HG02884 (cell line): ENCODE measurements at regions not wholly inside any gene's neighbourhood (a gene's known extent, or its start where the extent isn't known, plus 50 kb on each side); places are given as distances from the start of the nearest gene placed in this dataset.

Experiments
- ATAC-seq: cut with Tn5 transposase; IDR thresholded peaks from one replicate; pipeline ENCODE4 v1.9.1; 2021; ENCODE audit warnings: mild to moderate bottlenecking, moderate library complexity; ENCODE audit not compliant: unreplicated experiment

GRCh38 chr10:24008164-24009091 is 200.5 kb upstream of the KIAA1217 start:
- ATAC-seq = no peak

- no peak for ATAC-seq
Observed at GRCh38 chr10:24009115-24009514, 199.8 kb upstream of the KIAA1217 start.

GRCh38 chr10:24009736-24010135 is 199.2 kb upstream of the KIAA1217 start:
- ATAC-seq = no peak

- no peak for ATAC-seq
Observed at GRCh38 chr10:24010436-24010970, 198.4 kb upstream of the KIAA1217 start.

- ATAC-seq = no peak
Observed at GRCh38 chr10:24012249-24012803, 196.6 kb upstream of the KIAA1217 start.

- ATAC-seq = no peak
Observed at GRCh38 chr10:24027107-24027506, 181.8 kb upstream of the KIAA1217 start.

- ATAC-seq = no peak
Observed at GRCh38 chr10:24034571-24034970, 174.4 kb upstream of the KIAA1217 start.

GRCh38 chr10:24035761-24036160 is 173.2 kb upstream of the KIAA1217 start:
- ATAC-seq = no peak

GRCh38 chr10:24039315-24039714 is 169.6 kb upstream of the KIAA1217 start:
- ATAC-seq = no peak

- ATAC-seq = no peak
Observed at GRCh38 chr10:24039897-24040296, 169.0 kb upstream of the KIAA1217 start.

GRCh38 chr10:24041034-24041433 is 167.9 kb upstream of the KIAA1217 start:
- ATAC-seq = no peak

GRCh38 chr10:24041834-24042233 is 167.1 kb upstream of the KIAA1217 start:
- no peak for ATAC-seq

GRCh38 chr10:24042884-24043283 is 166.1 kb upstream of the KIAA1217 start:
- ATAC-seq = no peak

GRCh38 chr10:24046060-24046459 is 162.9 kb upstream of the KIAA1217 start:
- ATAC-seq = no peak

GRCh38 chr10:24047176-24047575 is 161.8 kb upstream of the KIAA1217 start:
- no peak for ATAC-seq

GRCh38 chr10:24054421-24054820 is 154.5 kb upstream of the KIAA1217 start:
- ATAC-seq = no peak

- ATAC-seq = no peak
Observed at GRCh38 chr10:24080207-24080606, 128.7 kb upstream of the KIAA1217 start.

GRCh38 chr10:24086296-24087086 is 122.4 kb upstream of the KIAA1217 start:
- ATAC-seq = no peak

- ATAC-seq = no peak
Observed at GRCh38 chr10:24091256-24091655, 117.7 kb upstream of the KIAA1217 start.

GRCh38 chr10:24096281-24096680 is 112.7 kb upstream of the KIAA1217 start:
- ATAC-seq = no peak

- no peak for ATAC-seq
Observed at GRCh38 chr10:24097751-24098207, 111.2 kb upstream of the KIAA1217 start.
